Daoy (cell line): ENCODE measurements at regions not wholly inside any gene's neighbourhood (a gene's known extent, or its start where the extent isn't known, plus 50 kb on each side); places are given as distances from the start of the nearest gene placed in this dataset.

Source experiments
- DNase-seq: peaks from one replicate; pipeline ENCODE4 v3.0.0-alpha.2; 2015; ENCODE audit warnings: low read depth

DNA sequence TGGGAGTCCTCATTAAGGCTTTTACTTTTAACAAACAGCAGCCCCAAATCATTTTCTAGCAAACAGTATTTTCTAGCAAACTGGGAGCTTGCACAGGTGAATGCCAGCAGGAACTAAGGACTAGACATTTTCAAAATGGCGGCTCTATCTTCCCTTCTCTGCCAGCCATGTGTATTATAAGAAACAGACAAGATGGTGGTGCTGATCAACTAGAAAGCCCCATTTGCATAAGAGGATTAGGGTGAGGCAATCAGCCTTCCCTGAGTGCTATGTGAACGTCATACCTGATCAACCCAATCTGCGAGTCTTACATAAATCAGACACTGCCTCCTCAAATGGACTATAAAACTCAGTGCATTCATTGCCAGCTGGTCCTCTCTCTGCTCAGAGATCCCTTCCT lies 479.6 kb downstream of the IPMK start:
- DNase-seq = no peak

DNA sequence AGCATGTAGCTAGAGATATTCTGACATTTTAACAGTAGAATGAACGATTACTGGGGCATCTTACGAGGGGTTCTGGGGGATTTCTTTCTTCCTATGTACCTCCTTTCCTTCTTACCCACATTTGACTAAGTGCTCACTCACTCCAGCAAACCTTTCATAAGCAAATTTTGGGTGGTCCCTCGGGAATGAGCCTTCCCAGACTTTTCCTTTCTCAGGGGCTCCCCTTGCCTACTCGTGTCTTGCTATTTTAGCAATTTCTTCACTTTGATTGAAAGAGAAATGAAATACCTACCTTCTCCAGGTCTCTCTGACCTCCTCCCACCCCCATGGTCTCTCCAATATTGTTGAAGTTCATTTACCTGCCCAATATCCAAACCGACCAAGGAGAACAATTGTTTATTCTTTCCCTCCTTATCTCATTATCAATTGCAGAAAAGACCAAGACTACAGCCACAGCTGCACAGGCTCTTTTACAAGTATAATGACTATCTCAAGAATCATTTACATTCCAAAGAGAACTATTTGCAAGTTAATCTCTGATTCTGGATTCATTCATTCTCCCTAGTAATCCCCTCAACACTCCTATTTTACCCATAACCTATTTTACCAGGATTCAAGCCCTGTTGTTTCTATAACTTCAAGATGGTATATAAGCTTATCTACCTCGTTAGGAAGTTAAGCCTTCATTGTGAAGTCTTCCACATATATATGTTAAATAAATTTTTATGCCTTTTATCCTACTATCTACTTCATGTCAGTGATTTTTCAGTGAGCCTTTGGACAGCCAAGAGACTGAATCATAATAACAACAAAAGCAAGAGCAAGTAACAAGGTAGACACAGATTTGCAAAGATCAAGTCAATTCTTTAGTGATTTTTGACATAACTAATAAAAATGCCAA lies 480.6 kb downstream of the IPMK start:
- no peak for DNase-seq

GRCh38 chr10:57786331-57786730 lies 481.4 kb downstream of the IPMK start:
- DNase-seq = no peak

GRCh38 chr10:57785546-57785945 lies 482.1 kb downstream of the IPMK start:
- no peak for DNase-seq

- no peak for DNase-seq
These were observed 482.6 kb downstream of the IPMK start for GRCh38 chr10:57785068-57785467.

GRCh38 chr10:57776688-57777432 lies 490.8 kb downstream of the IPMK start:
- DNase-seq = no peak

DNA sequence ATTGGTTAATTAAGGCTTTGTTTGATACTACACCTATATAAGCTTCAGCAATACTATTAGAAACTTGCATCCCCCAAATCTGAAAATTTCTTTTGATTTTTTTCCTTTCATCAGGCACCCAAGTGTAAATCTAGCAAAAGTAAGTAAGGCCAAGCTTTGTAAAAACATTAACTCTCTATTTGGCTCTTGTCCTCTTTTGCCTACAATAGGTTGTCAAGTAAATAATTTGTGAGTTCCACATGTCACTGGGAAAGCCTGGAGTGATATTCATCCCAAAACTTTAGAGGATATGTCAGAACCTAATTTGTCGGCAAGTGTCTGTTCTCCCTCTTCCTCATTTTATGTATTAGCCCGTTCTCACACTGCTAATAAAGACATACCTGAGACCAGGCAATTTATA lies 492.4 kb downstream of the IPMK start:
- no peak for DNase-seq

- no peak for DNase-seq
These were observed 498.4 kb downstream of the IPMK start for GRCh38 chr10:57769298-57769697.

GRCh38 chr10:57759777-57760176 lies 507.9 kb downstream of the IPMK start:
- DNase-seq = no peak

DNA sequence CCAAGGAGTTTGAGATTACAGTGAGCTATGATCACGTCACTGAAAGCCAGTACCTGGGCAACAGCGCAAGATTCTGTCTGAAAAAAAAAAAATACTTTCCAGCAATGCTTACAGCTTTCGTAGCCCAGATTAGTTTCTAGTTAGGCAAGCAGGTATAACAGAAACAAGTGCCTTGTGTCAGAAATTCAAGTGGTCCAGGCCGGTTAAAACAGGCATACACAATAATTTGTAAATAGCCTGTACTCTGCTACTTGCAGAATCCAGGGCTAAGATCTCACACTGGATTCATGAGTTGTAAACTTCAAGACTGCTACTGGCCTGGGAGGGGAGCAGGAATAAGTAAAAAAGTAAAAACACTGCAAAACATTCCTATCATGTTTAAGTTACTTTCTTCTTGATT lies 512.9 kb downstream of the IPMK start:
- DNase-seq = no peak

GRCh38 chr10:57743711-57744110 lies 524.0 kb downstream of the IPMK start:
- no peak for DNase-seq

DNA sequence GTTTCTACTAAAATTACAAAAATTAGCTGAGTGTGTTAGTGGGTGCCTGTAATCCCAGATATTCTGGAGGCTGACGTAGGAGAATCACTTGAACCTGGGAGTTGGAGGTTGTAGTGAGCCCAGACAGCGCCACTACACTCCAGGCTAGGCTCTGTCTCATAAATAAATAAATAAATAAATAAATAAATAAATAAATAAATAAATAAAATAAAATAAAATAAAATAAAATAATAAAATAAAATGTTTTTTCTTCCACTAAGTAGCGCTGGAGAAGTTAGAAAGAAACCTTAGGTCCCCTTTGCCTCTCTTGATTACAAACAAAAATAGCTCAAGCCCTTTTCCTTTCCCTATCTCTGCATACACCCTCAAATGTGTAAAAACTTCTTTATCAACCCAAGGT lies 525.9 kb downstream of the IPMK start:
- no peak for DNase-seq

DNA sequence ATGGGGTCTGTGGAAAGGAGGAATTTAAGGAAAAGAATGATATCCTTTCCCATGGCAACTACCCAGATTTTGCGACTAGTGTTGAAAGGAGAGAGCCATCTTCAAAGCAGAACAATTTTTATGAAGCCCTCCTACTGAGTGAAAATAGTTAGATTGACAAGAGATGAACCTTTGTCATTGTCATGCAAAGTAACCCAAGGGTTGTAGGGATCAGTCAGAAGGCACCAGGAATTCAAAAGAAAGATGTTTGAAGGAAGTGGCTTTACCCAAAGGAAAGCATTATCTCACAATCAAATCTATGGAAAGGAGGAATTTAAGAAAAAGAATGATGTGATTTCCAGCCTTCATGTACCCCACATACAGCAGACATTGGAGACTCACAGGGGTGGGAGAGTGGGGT lies 544.4 kb downstream of the IPMK start:
- DNase-seq = no peak

GRCh38 chr10:57716884-57717283 lies 550.8 kb downstream of the IPMK start:
- DNase-seq = no peak

DNA sequence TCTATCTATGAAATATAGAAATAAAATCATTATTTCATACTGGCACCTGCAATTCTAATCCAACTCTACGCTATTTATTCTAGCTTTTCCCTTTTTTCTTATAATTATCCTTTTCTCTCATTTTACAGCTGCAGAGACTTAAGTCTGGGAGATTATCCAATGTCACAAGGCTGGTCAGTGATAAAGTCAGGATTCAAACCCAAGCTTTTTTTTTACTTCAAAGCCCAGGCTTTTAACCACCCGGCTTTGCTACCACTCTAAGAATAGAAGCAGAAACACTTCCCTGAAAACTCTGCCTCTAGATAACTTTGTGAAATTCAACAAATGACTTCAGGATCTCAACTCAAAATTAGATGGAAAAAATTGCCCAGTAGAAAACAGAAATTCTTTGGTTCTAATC lies 552.5 kb downstream of the IPMK start:
- no peak for DNase-seq

DNA sequence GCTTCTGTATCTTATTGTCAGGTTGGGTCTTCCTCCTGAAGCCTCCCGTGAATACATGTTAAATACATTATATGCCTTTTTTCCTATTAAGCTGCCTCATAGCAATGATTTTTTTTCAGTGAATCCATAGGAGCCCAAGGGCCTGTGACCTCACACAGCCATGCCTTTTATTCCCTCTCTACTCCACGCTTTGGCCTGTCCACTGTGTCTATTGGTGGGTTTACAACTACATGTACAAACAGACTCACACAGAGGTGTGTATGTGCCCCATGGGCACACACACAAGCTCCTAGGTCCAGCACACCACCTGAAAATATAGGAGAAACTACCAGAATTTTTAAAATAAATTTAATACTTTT lies 560.4 kb downstream of the IPMK start:
- DNase-seq = no peak

GRCh38 chr10:57706576-57707299 lies 561.0 kb downstream of the IPMK start:
- no peak for DNase-seq

DNA sequence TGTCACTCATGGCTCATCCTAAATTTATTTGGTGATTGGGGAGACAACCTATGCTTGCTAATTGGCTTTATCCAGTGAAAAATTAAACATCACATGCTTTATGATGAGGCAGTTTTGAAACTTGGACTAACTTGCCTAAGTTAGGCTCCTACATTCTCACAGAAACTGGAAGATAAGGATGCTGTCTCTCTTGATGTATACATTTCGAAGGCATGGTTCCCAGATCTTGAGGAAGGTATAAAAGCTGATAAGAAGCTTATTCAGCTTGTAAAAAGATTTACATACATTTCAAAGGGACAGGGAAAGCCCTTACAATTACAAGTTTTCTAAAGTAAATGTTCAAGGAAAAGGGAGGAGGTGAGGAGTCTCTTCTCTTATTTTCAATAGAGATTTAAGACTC lies 561.7 kb downstream of the IPMK start:
- no peak for DNase-seq

DNA sequence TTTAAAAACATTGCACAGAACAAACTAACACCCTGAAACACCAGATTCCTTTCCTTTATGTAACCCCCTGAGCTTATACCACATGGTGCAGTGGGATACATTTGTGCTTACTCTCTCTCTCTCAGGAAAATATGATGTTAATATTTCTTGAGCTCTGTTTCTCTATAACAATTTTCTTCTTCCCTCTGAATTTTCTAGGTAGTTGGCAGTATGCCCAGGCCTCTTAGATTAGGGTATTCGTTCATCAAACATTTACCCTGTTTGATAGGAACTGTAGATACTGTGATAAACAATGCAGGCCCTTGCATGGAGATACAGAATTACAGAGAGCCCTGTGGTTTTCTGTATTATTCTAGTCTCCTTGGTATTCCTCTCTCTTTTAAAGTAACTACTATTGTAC lies 567.8 kb downstream of the IPMK start:
- no peak for DNase-seq

DNA sequence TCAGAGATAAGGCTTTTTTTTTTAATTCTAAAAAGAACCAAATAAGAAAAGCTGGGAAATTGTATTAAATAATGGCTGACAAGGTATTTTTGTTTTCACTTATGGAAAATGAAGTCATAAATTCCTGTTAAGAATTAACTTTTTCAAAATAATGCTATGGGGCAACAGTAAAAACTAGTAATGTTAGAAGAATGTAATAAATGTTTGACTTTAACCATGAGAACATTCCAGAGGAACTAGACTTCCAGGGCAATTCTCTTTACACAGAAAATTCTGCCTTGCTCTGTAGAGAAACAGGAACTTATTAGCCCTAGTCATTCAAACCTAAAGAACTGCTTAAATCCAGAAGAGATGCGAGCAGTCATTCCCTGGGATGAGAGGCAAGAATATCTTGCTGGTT lies 571.1 kb downstream of the IPMK start:
- DNase-seq = no peak

DNA sequence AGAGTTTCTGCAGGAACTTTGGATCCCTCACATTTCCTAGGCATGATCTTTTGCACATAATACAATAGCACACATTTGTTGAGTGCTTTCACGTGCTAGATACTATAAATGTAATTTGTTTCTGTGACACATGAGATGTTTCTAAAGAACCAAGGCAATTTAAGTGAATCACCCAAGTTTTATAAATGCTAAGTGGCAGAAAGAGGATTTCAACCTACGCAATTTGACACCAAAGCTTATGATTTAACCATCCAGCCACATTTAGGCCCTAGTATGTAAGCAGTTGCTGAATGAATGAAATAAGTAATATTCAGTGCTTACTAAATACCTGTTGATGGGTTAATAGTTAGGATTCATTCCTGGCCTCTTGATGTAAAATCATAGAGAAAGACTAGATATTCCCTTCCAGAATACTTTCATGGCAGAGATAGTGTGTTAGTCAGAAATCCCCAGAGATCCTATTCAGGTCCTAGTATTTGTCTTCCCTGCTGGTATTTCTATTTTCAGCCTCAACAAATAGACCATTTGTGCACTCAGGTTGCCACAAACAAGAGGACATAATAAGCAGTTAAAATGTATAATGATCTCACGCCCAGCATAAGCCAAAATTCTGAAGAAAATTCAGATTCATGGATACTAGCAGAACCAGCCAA lies 572.6 kb downstream of the IPMK start:
- no peak for DNase-seq
